SK-N-SH treated with all-trans-retinoic acid at 6 μM for 48 hours (cell line): ENCODE measurements at regions not wholly inside any gene's neighbourhood (a gene's known extent, or its start where the extent isn't known, plus 50 kb on each side); places are given as distances from the start of the nearest gene placed in this dataset.
"Not testable (repeated sequence)": the region's sequence is repeated elsewhere in the genome, so short reads cannot be mapped to it uniquely, and the experiment has no call there.

Experiments
- ATAC-seq: fragments of 200-7000 bp; cut with Tn5 transposase; 3 replicates; pipeline ENCODE4 v1.9.1; 2020; ENCODE audit warnings: mild to moderate bottlenecking, moderate library complexity
- ARNTL ChIP-seq: fragments of 450-650 bp; formaldehyde crosslinking; IDR thresholded peaks from 2 replicates; pipeline ENCODE4 v1.5.0; 2020; ENCODE audit warnings: low read depth, mild to moderate bottlenecking, moderate library complexity, borderline replicate concordance
- BACH2 ChIP-seq: fragments of 250-450 bp; sonication (Bioruptor Pico); IDR thresholded peaks from 2 replicates; pipeline ENCODE4 v1.9.0; 2021; ENCODE audit warnings: mild to moderate bottlenecking, borderline replicate concordance
- CSDC2 ChIP-seq: fragments of 250-450 bp; sonication (Bioruptor Pico); IDR thresholded peaks from 2 replicates; pipeline ENCODE4 v1.5.0; 2020; ENCODE audit warnings: mild to moderate bottlenecking, moderate library complexity
- ESRRG ChIP-seq: fragments of 250-450 bp; sonication (Bioruptor Pico); IDR thresholded peaks from 2 replicates; pipeline ENCODE4 v1.6.1; 2021; ENCODE audit warnings: mild to moderate bottlenecking
- GLIS3 ChIP-seq: fragments of 250-450 bp; sonication (Bioruptor Pico); IDR thresholded peaks from 2 replicates; pipeline ENCODE4 v1.5.0; 2020; ENCODE audit warnings: mild to moderate bottlenecking, moderate library complexity
- ISL1 ChIP-seq: fragments of 250-450 bp; sonication (Bioruptor Pico); IDR thresholded peaks from 2 replicates; pipeline ENCODE4 v2.1.2; 2022; ENCODE audit warnings: mild to moderate bottlenecking, moderate library complexity
- OSR1 ChIP-seq: fragments of 250-450 bp; sonication (Bioruptor Pico); IDR thresholded peaks from 2 replicates; pipeline ENCODE4 v1.8.0; 2022; ENCODE audit warnings: moderate library complexity, mild to moderate bottlenecking, inconsistent platforms
- PPARA ChIP-seq: fragments of 250-450 bp; sonication (Bioruptor Pico); IDR thresholded peaks from 2 replicates; pipeline ENCODE4 v1.5.0; 2020; ENCODE audit warnings: mild to moderate bottlenecking, borderline replicate concordance
- RARB ChIP-seq: fragments of 250-450 bp; sonication (Bioruptor Pico); IDR thresholded peaks from 2 replicates; pipeline ENCODE4 v1.8.0; 2021; ENCODE audit warnings: mild to moderate bottlenecking, moderate library complexity
- SNAI2 ChIP-seq: fragments of 250-450 bp; sonication (Bioruptor Pico); IDR thresholded peaks from 2 replicates; pipeline ENCODE4 v1.5.0; 2020; ENCODE audit warnings: mild to moderate bottlenecking, moderate library complexity
- TCF4 ChIP-seq: fragments of 250-450 bp; sonication (Bioruptor Pico); IDR thresholded peaks from 2 replicates; pipeline ENCODE4 v1.8.0; 2021; ENCODE audit warnings: mild to moderate bottlenecking, moderate library complexity, borderline replicate concordance
- TOX ChIP-seq: fragments of 250-450 bp; sonication (Bioruptor Pico); IDR thresholded peaks from 2 replicates; pipeline ENCODE4 v1.8.0; 2021; ENCODE audit warnings: mild to moderate bottlenecking, moderate library complexity, borderline replicate concordance
- ZC3H10 ChIP-seq: fragments of 250-450 bp; sonication (Bioruptor Pico); IDR thresholded peaks from 2 replicates; pipeline ENCODE4 v1.5.1; 2021; ENCODE audit warnings: mild to moderate bottlenecking, moderate library complexity
- ZFP3 ChIP-seq: fragments of 250-450 bp; sonication (Bioruptor Pico); IDR thresholded peaks from 2 replicates; pipeline ENCODE4 v1.5.0; 2020; ENCODE audit warnings: mild to moderate bottlenecking, moderate library complexity
- ZFP30 ChIP-seq: fragments of 450-650 bp; formaldehyde crosslinking; IDR thresholded peaks from 2 replicates; pipeline ENCODE4 v1.5.0; 2022; ENCODE audit warnings: mild to moderate bottlenecking, moderate library complexity
- ZNF565 ChIP-seq: fragments of 450-650 bp; formaldehyde crosslinking; conservative IDR thresholded peaks from 2 replicates; pipeline ENCODE4 v1.5.0; 2020; ENCODE audit warnings: low read depth, mild to moderate bottlenecking, moderate library complexity
- ZNF8 ChIP-seq: fragments of 450-650 bp; formaldehyde crosslinking; IDR thresholded peaks from 2 replicates; pipeline ENCODE4 v1.5.0; 2020; ENCODE audit warnings: mild to moderate bottlenecking, moderate library complexity
- TF ChIP-seq, protein P1 (sequence below): fragments of 250-450 bp; sonication (Bioruptor Pico); IDR thresholded peaks from 2 replicates; pipeline ENCODE4 v1.5.0; 2020; ENCODE audit warnings: mild to moderate bottlenecking, moderate library complexity
- TF ChIP-seq, protein P2 (sequence below): fragments of 250-450 bp; sonication (Bioruptor Pico); IDR thresholded peaks from 2 replicates; pipeline ENCODE4 v1.8.0; 2021; ENCODE audit warnings: low read depth, mild to moderate bottlenecking, moderate library complexity, borderline replicate concordance
- TF ChIP-seq, protein P3 (sequence below): fragments of 250-450 bp; sonication (Bioruptor Pico); IDR thresholded peaks from 2 replicates; pipeline ENCODE4 v1.8.0; 2020; ENCODE audit warnings: mild to moderate bottlenecking, moderate library complexity, borderline replicate concordance
- TF ChIP-seq, protein P4 (sequence below): fragments of 250-450 bp; sonication (Bioruptor Pico); IDR thresholded peaks from 2 replicates; pipeline ENCODE4 v1.5.1; 2020; ENCODE audit warnings: low read depth, mild to moderate bottlenecking, moderate library complexity
- TF ChIP-seq, protein P5 (sequence below): fragments of 250-450 bp; sonication (Bioruptor Pico); IDR thresholded peaks from 2 replicates; pipeline ENCODE4 v1.5.1; 2021; ENCODE audit warnings: mild to moderate bottlenecking, moderate library complexity

DNA sequence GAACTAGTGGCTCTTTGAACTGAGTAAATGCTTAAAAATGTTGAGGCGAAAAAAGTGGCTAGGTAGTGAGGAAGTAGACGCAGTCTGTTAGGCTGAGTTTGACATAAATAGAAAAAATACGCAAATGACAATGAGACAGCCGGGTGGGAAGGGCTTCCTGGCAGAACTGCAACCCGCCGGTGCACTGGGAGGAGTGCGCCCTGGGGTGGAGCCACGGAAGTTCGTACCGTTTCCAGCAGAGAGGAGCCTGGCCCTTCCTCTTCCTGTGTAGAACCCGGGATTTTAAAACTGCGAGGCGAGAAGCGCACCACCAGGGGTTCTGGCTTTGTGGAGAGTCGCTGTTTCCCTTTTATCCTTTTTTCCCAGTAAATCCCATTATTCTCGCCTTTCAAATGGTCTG, 602.6 kb downstream of the PYDC2 start:
- TF ChIP-seq RARB (no peak), ZFP3 (CRISPR knock-in tag) (no peak), ZC3H10 (CRISPR knock-in tag) (no peak), ZNF8 (CRISPR knock-in tag) (no peak), PPARA (CRISPR knock-in tag) (no peak), GLIS3 (CRISPR knock-in tag) (no peak), ZNF565 (CRISPR knock-in tag) (no peak), SNAI2 (CRISPR knock-in tag) (no peak), OSR1 (CRISPR knock-in tag) (no peak), ARNTL (CRISPR knock-in tag) (no peak), TOX (no peak), CSDC2 (no peak), ZFP30 (CRISPR knock-in tag) (no peak), TCF4 (CRISPR knock-in tag) (no peak), ESRRG (CRISPR knock-in tag) (no peak), ISL1 (CRISPR knock-in tag) (no peak)
- TF ChIP-seq, protein P1, sequence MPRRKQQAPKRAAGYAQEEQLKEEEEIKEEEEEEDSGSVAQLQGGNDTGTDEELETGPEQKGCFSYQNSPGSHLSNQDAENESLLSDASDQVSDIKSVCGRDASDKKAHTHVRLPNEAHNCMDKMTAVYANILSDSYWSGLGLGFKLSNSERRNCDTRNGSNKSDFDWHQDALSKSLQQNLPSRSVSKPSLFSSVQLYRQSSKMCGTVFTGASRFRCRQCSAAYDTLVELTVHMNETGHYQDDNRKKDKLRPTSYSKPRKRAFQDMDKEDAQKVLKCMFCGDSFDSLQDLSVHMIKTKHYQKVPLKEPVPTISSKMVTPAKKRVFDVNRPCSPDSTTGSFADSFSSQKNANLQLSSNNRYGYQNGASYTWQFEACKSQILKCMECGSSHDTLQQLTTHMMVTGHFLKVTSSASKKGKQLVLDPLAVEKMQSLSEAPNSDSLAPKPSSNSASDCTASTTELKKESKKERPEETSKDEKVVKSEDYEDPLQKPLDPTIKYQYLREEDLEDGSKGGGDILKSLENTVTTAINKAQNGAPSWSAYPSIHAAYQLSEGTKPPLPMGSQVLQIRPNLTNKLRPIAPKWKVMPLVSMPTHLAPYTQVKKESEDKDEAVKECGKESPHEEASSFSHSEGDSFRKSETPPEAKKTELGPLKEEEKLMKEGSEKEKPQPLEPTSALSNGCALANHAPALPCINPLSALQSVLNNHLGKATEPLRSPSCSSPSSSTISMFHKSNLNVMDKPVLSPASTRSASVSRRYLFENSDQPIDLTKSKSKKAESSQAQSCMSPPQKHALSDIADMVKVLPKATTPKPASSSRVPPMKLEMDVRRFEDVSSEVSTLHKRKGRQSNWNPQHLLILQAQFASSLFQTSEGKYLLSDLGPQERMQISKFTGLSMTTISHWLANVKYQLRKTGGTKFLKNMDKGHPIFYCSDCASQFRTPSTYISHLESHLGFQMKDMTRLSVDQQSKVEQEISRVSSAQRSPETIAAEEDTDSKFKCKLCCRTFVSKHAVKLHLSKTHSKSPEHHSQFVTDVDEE (CRISPR knock-in tag) = no peak
- TF ChIP-seq, protein P2, sequence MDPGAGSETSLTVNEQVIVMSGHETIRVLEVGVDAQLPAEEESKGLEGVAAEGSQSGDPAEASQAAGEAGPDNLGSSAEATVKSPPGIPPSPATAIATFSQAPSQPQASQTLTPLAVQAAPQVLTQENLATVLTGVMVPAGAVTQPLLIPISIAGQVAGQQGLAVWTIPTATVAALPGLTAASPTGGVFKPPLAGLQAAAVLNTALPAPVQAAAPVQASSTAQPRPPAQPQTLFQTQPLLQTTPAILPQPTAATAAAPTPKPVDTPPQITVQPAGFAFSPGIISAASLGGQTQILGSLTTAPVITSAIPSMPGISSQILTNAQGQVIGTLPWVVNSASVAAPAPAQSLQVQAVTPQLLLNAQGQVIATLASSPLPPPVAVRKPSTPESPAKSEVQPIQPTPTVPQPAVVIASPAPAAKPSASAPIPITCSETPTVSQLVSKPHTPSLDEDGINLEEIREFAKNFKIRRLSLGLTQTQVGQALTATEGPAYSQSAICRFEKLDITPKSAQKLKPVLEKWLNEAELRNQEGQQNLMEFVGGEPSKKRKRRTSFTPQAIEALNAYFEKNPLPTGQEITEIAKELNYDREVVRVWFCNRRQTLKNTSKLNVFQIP (CRISPR knock-in tag) = no peak
- TF ChIP-seq, protein P3, sequence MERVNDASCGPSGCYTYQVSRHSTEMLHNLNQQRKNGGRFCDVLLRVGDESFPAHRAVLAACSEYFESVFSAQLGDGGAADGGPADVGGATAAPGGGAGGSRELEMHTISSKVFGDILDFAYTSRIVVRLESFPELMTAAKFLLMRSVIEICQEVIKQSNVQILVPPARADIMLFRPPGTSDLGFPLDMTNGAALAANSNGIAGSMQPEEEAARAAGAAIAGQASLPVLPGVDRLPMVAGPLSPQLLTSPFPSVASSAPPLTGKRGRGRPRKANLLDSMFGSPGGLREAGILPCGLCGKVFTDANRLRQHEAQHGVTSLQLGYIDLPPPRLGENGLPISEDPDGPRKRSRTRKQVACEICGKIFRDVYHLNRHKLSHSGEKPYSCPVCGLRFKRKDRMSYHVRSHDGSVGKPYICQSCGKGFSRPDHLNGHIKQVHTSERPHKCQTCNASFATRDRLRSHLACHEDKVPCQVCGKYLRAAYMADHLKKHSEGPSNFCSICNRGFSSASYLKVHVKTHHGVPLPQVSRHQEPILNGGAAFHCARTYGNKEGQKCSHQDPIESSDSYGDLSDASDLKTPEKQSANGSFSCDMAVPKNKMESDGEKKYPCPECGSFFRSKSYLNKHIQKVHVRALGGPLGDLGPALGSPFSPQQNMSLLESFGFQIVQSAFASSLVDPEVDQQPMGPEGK (CRISPR knock-in tag) = no peak
- TF ChIP-seq, protein P4, sequence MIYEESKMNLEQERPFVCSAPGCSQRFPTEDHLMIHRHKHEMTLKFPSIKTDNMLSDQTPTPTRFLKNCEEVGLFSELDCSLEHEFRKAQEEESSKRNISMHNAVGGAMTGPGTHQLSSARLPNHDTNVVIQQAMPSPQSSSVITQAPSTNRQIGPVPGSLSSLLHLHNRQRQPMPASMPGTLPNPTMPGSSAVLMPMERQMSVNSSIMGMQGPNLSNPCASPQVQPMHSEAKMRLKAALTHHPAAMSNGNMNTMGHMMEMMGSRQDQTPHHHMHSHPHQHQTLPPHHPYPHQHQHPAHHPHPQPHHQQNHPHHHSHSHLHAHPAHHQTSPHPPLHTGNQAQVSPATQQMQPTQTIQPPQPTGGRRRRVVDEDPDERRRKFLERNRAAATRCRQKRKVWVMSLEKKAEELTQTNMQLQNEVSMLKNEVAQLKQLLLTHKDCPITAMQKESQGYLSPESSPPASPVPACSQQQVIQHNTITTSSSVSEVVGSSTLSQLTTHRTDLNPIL (CRISPR knock-in tag) = no peak
- peak; percentile 78 for ATAC-seq

DNA sequence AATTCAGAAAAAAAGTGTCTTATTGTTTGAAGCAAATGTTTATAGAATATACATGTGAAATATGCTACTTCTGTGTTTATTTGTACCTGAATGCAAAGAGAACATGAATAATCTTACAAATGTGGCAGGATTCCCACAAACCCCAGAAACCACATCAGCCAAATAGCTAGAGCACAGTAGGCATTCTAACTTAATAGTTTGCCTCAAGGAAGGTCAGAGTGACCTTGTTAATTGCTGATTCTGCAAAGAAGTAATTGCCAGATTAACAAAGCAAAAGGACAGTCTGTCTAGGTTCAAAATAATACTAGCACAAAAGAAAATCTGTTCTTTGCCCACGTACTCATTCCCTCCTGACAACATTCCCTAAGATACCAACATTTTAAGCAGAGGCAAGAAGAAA, 604.0 kb downstream of the PYDC2 start:
- no peak for TF ChIP-seq ZNF565 (CRISPR knock-in tag)
- TF ChIP-seq ZFP30 (CRISPR knock-in tag) = no peak
- TF ChIP-seq TCF4 (CRISPR knock-in tag) = no peak
- TF ChIP-seq, protein P5, sequence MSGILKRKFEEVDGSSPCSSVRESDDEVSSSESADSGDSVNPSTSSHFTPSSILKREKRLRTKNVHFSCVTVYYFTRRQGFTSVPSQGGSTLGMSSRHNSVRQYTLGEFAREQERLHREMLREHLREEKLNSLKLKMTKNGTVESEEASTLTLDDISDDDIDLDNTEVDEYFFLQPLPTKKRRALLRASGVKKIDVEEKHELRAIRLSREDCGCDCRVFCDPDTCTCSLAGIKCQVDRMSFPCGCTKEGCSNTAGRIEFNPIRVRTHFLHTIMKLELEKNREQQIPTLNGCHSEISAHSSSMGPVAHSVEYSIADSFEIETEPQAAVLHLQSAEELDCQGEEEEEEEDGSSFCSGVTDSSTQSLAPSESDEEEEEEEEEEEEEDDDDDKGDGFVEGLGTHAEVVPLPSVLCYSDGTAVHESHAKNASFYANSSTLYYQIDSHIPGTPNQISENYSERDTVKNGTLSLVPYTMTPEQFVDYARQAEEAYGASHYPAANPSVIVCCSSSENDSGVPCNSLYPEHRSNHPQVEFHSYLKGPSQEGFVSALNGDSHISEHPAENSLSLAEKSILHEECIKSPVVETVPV (CRISPR knock-in tag) = no peak
- TF ChIP-seq OSR1 (CRISPR knock-in tag) = no peak
- no peak for TF ChIP-seq TOX
- no peak for TF ChIP-seq PPARA (CRISPR knock-in tag)
- TF ChIP-seq ZNF8 (CRISPR knock-in tag) = no peak
- TF ChIP-seq ZFP3 (CRISPR knock-in tag) = no peak
- TF ChIP-seq ARNTL (CRISPR knock-in tag) = no peak
- TF ChIP-seq, protein P4 (CRISPR knock-in tag) = no peak
- TF ChIP-seq, protein P1 (CRISPR knock-in tag) = no peak
- TF ChIP-seq ISL1 (CRISPR knock-in tag) = no peak
- no peak for TF ChIP-seq ESRRG (CRISPR knock-in tag)
- no peak for TF ChIP-seq BACH2 (CRISPR knock-in tag)
- TF ChIP-seq RARB = no peak
- no peak for ATAC-seq

DNA sequence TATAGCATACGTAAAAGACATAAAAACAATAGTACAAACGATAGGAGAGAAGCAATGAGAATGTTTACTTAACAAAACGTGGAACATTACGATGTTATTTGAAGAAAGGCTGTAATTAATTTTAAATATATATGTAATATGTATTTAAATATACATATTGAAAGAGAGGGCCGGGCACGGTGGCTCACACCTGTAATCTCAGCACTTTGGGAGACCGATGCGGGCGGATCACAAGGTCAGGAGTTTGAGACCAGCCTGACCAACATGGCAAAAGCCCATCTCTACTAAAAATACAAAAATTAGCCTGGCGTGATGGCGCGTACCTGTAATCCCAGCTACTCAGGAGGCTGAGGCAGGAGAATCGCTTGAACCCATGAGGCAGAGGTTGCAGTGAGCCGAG, 605.3 kb downstream of the PYDC2 start:
- ATAC-seq = not testable (repeated sequence)
